IMR-90 (cell line): ENCODE measurements at regions not wholly inside any gene's neighbourhood (a gene's known extent, or its start where the extent isn't known, plus 50 kb on each side); places are given as distances from the start of the nearest gene placed in this dataset.

Experiments
- ATAC-seq: fragments of 200-7000 bp; cut with Tn5 transposase; 2 replicates; pipeline ENCODE4 v1.9.1; 2020; ENCODE audit warnings: low read depth, mild to moderate bottlenecking, moderate library complexity
- BruUV-seq: library from RNA; stranded (reverse); fragments of 400-500 nt; replicated peaks from 2 replicates; lab custom pipeline; 2021; lab: Mats Ljungman, UMichigan
- CTCF ChIA-PET: fragments of 300-600 bp; formaldehyde crosslinking; extraction: SDS; loops from one replicate; lab custom pipeline; 2021; ENCODE audit warnings: antibody characterized with exemption; lab: Yijun Ruan, JAX
- POLR2A ChIA-PET: fragments of 300-600 bp; sonication (Branson Sonifier 250); formaldehyde crosslinking; loops from one replicate; lab custom pipeline; 2022; ENCODE audit warnings: antibody characterized with exemption; ENCODE audit not compliant: unreplicated experiment; lab: Charles Lee
- DNase-seq: peaks from one replicate; pipeline ENCODE4 v3.0.0; 2013
- H2AFZ ChIP-seq: replicated peaks from 2 replicates; pipeline ENCODE3; 2013; ENCODE audit warnings: low read length, mild to moderate bottlenecking; ENCODE audit not compliant: poor library complexity
- H2AK5ac ChIP-seq: 2 replicates; pipeline ENCODE4 v1.6.1; 2013; ENCODE audit warnings: low read depth, low read length, inconsistent platforms
- H2AK9ac ChIP-seq: replicated peaks from 2 replicates; pipeline ENCODE3; 2013; ENCODE audit warnings: mild to moderate bottlenecking, low read depth, low read length, moderate library complexity; ENCODE audit not compliant: poor library complexity
- H2BK120ac ChIP-seq: 2 replicates; pipeline ENCODE4 v1.6.1; 2013; ENCODE audit warnings: low read depth, low read length, inconsistent platforms
- H2BK15ac ChIP-seq: 3 replicates; pipeline ENCODE4 v1.6.1; 2013; ENCODE audit warnings: low read depth, low read length, inconsistent platforms
- H2BK20ac ChIP-seq: 2 replicates; pipeline ENCODE4 v1.6.1; 2013; ENCODE audit warnings: low read depth, mild to moderate bottlenecking, inconsistent platforms, low read length, moderate library complexity
- H2BK5ac ChIP-seq: 2 replicates; pipeline ENCODE4 v1.6.1; 2013; ENCODE audit warnings: mild to moderate bottlenecking, low read depth, low read length, inconsistent platforms; ENCODE audit not compliant: poor library complexity, severe bottlenecking
- H3K14ac ChIP-seq: replicated peaks from 2 replicates; pipeline ENCODE4 v1.6.1; 2013; ENCODE audit warnings: low read depth, low read length, inconsistent platforms
- H3K18ac ChIP-seq: 2 replicates; pipeline ENCODE4 v1.6.1; 2013; ENCODE audit warnings: low read depth, low read length, control low read depth
- H3K23ac ChIP-seq: 2 replicates; pipeline ENCODE4 v1.6.1; 2013; ENCODE audit warnings: low read depth, low read length, inconsistent platforms
- H3K27ac ChIP-seq: 2 replicates; pipeline ENCODE4 v1.5.1; 2013; ENCODE audit warnings: mild to moderate bottlenecking, control low read depth, low read length; ENCODE audit not compliant: insufficient read depth
- H3K27me3 ChIP-seq: 2 replicates; pipeline ENCODE4 v1.6.1; 2013; ENCODE audit warnings: low read length; ENCODE audit not compliant: control insufficient read depth, insufficient read depth
- H3K36me3 ChIP-seq: 2 replicates; pipeline ENCODE4 v1.6.1; 2013; ENCODE audit warnings: low read length, mixed read lengths; ENCODE audit not compliant: control insufficient read depth, insufficient read depth
- H3K4ac ChIP-seq: 2 replicates; pipeline ENCODE4 v1.6.1; 2013; ENCODE audit warnings: low read depth, low read length, inconsistent platforms
- H3K4me1 ChIP-seq: 2 replicates; pipeline ENCODE4 v1.6.1; 2013; ENCODE audit warnings: low read length, mixed read lengths; ENCODE audit not compliant: control insufficient read depth, insufficient read depth
- H3K4me2 ChIP-seq: 2 replicates; pipeline ENCODE4 v1.6.1; 2013; ENCODE audit warnings: low read depth, mild to moderate bottlenecking, control low read depth, low read length, moderate library complexity
- H3K4me3 ChIP-seq: 2 replicates; pipeline ENCODE4 v1.5.1; 2013; ENCODE audit warnings: low read depth, mild to moderate bottlenecking, control low read depth, low read length, moderate library complexity; ENCODE audit not compliant: insufficient read depth
- H3K56ac ChIP-seq: 2 replicates; pipeline ENCODE4 v1.6.1; 2013; ENCODE audit warnings: low read length, inconsistent platforms; ENCODE audit not compliant: insufficient read depth; ENCODE audit errors: extremely low read depth
- H3K79me1 ChIP-seq, 2 experiments: 2 replicates each; pipeline ENCODE4 v1.6.1; 2013; ENCODE audit warnings: low read length in 2 of 2, inconsistent platforms in 1 of 2, low read depth in 1 of 2
- H3K9ac ChIP-seq: 2 replicates; pipeline ENCODE4 v1.6.1; 2013; ENCODE audit warnings: low read depth, low read length, control low read depth
- H3K9me1 ChIP-seq: 2 replicates; pipeline ENCODE4 v1.6.1; 2013; ENCODE audit warnings: low read length, inconsistent platforms; ENCODE audit not compliant: insufficient read depth
- H3K9me3 ChIP-seq: 2 replicates; pipeline ENCODE4 v1.6.1; 2013; ENCODE audit warnings: low read length; ENCODE audit not compliant: control insufficient read depth, insufficient read depth
- H4K20me1 ChIP-seq: 2 replicates; pipeline ENCODE4 v1.6.1; 2013; ENCODE audit warnings: low read length, inconsistent platforms; ENCODE audit not compliant: insufficient read depth
- H4K5ac ChIP-seq: 2 replicates; pipeline ENCODE4 v1.6.1; 2013; ENCODE audit warnings: mild to moderate bottlenecking, low read depth, low read length, control low read depth
- H4K8ac ChIP-seq, 2 experiments: 2 replicates each; pipeline ENCODE4 v1.6.1; 2013; ENCODE audit warnings: low read depth in 2 of 2, low read length in 2 of 2, control low read depth in 1 of 2, inconsistent platforms in 1 of 2
- H4K91ac ChIP-seq: 2 replicates; pipeline ENCODE4 v1.6.1; 2013; ENCODE audit warnings: low read depth, low read length, inconsistent platforms; ENCODE audit not compliant: insufficient read depth
- FOS ChIP-seq: fragments of 150-350 bp; IDR thresholded peaks from 2 replicates; pipeline ENCODE4 v1.6.1; 2016; ENCODE audit warnings: low read depth, low read length
- MAFK ChIP-seq: IDR thresholded peaks from 2 replicates; pipeline ENCODE4 v1.6.1; 2012; ENCODE audit warnings: low read depth, low read length, improper control_type of control experiment
- NFE2L2 ChIP-seq: fragments of 150-350 bp; IDR thresholded peaks from 2 replicates; pipeline ENCODE4 v1.6.1; 2016; ENCODE audit warnings: low read depth, mild to moderate bottlenecking, low read length
- WGBS, 2 experiments: methylation state at CpG; one replicate each; pipeline versions ENCODE4 v1.1.5 to v1.1.7; 2013; ENCODE audit warnings: missing lambda C conversion rate in 2 of 2; ENCODE audit not compliant: insufficient read length in 1 of 2; ENCODE audit errors: extremely low coverage in 2 of 2; 5-methylcytosine and 5-hydroxymethylcytosine counted together
- dilution Hi-C: fragments of 300-500 bp; cut with HindIII; formaldehyde crosslinking; loops from one replicate; pipeline ENCODE4 v1.14.3; 2018; ENCODE audit warnings: low sequenced_read_pairs; ENCODE audit not compliant: unreplicated experiment
- in situ Hi-C: fragments of 300-500 bp; cut with MboI; formaldehyde crosslinking; loops from 3 replicates; pipeline ENCODE4 v1.14.3; 2019; ENCODE audit warnings: low sequenced_read_pairs, inconsistent platforms, mixed read lengths
- intact Hi-C: fragments of 100-400 bp; cut with micrococcal nuclease; formaldehyde crosslinking; loops from 2 replicates; pipeline ENCODE4 v1.10.0; 2022

DNA sequence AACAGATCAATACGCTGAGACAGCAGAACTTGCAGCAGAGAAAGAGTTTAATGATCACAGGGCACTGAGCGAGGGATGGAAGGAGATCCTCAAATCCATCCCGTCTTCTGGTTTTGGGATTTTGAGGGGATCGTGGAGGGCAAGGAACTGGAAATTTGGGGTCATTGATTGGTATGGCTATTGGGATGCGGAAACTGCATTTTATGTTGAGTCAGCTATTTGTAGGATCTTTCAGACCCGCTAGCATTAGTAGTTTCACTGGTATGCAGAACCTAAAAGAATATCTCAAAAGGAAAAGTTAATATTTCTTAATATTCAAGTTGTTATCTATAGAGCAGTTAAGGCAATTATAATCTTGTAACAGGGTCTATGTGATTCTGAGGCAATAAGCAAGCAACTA lies 771.7 kb upstream of the CTNND2 start:
- H3K36me3 ChIP-seq, result no peaks in the 10 kb centered on the region
- in situ Hi-C loops (no loop called here), dilution Hi-C loops (no loop called here), intact Hi-C loops (no loop called here)
- ChIA-PET POLR2A (no interaction called here), CTCF (no interaction called here)
- H3K4ac ChIP-seq, result no peak overlapping the region
- BruUV-seq, result no TSS peak
- H4K91ac ChIP-seq, result no peak overlapping the region
- no peak overlapping the region for H3K4me2 ChIP-seq
- H4K8ac ChIP-seq, result no peak overlapping the region
- H3K9ac ChIP-seq, result no peak overlapping the region
- no peak overlapping the region for H3K14ac ChIP-seq
- H3K27ac ChIP-seq, result no peak overlapping the region
- H2AK9ac ChIP-seq, result no peak overlapping the region
- no peak overlapping the region for H3K18ac ChIP-seq
- ATAC-seq, result no peak
- no peak overlapping the region for H2BK5ac ChIP-seq
- H3K4me1 ChIP-seq, result no peaks in the 10 kb centered on the region
- H2BK20ac ChIP-seq, result no peak overlapping the region
- TF ChIP-seq FOS (no peak), MAFK (peak; percentile 95), NFE2L2 (no peak)
- H3K9me1 ChIP-seq, result no peaks in the 10 kb centered on the region
- no peak overlapping the region for H2BK120ac ChIP-seq
- H3K79me1 ChIP-seq, result no peaks in the 10 kb centered on the region
- H3K4me3 ChIP-seq, result no peak overlapping the region
- no peak overlapping the region for H3K56ac ChIP-seq
- peaks cover 9% of the 10 kb centered on the region for H3K9me3 ChIP-seq
- no peaks in the 10 kb centered on the region for H3K27me3 ChIP-seq
- no peak overlapping the region for H3K23ac ChIP-seq
- H2BK15ac ChIP-seq, result no peak overlapping the region
- no peaks in the 10 kb centered on the region for H4K20me1 ChIP-seq
- no peak overlapping the region for H4K5ac ChIP-seq
- no peak for DNase-seq
- no peak overlapping the region for H2AK5ac ChIP-seq
- no peak overlapping the region for H2AFZ ChIP-seq
- 67% methylated on average over 1 of the region's 6 CpGs; no CpG with 5 or more reads in 1 of the 2 experiments for WGBS, 2 experiments
